Epithelial cell of esophagus (primary cell): ENCODE measurements at regions not wholly inside any gene's neighbourhood (a gene's known extent, or its start where the extent isn't known, plus 50 kb on each side); places are given as distances from the start of the nearest gene placed in this dataset.
A peak's percentile ranks its signal among the peaks of the same experiment; 100 is the strongest.

Source experiments
- DNase-seq: peaks from one replicate; pipeline ENCODE4 v3.0.0; 2010; ENCODE audit warnings: low read depth
- H3K4me3 ChIP-seq: 2 replicates; pipeline ENCODE4 v1.5.1; 2011; ENCODE audit warnings: mild to moderate bottlenecking, low read length, control low read depth
- CTCF ChIP-seq: IDR thresholded peaks from 2 replicates; pipeline ENCODE4 v1.5.1; 2011; ENCODE audit warnings: low read depth, mild to moderate bottlenecking, low read length, control low read depth, inconsistent platforms; ENCODE audit not compliant: insufficient read depth; ENCODE audit errors: missing control alignments

DNA sequence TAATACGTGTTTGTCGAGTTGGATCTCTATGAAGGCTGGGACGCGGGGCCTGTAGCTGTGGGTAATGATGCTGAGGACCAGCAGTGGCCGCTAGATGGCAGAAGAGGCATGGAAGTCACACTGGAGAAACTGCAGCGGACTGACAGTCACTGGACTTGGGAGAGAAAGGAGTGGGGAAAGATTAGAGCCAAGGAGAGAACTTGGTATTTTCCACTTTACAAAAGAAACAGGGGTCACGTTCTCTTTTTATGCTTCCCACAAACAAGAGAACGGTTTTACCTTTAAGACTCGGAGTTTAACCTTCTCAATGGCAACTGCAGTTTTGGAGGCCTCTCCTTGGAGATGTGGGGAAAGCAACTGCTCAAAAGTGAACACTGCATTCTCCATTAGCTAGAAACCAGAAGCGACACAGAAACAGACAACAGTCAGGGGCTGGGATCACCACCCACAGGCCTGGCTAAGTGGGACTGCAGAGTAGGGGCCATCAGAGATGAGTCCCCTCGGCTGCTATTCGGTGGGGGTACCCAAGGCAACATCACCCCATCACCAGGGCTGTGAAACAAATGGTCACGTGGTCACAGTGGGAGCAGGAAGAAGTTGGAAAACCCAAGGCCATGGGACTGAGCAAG, 51.1 kb upstream of the EDEM3 start:
- peak; percentile 97 for TF ChIP-seq CTCF
- no peak overlapping the region for H3K4me3 ChIP-seq
- peak; percentile 88 for DNase-seq
